Glomerular visceral epithelial cell (primary cell): ENCODE measurements at regions not wholly inside any gene's neighbourhood (a gene's known extent, or its start where the extent isn't known, plus 50 kb on each side); places are given as distances from the start of the nearest gene placed in this dataset.

Experiments used
- DNase-seq: peaks from one replicate; pipeline ENCODE4 v3.0.0-alpha.2; 2016; ENCODE audit errors: extremely low spot score

- no peak for DNase-seq
Observed at GRCh38 chr2:118279005-118279404, 190.7 kb downstream of the INSIG2 start.

- DNase-seq: no peak
Observed at GRCh38 chr2:118278046-118278445, 189.8 kb downstream of the INSIG2 start.

- no peak for DNase-seq
Observed at GRCh38 chr2:118274841-118275510, 186.7 kb downstream of the INSIG2 start.

GRCh38 chr2:118272391-118272790 lies 184.1 kb downstream of the INSIG2 start:
- DNase-seq: no peak

- DNase-seq: no peak
Observed at GRCh38 chr2:118269408-118270051, 181.3 kb downstream of the INSIG2 start.

- DNase-seq: no peak
Observed at GRCh38 chr2:118268268-118268667, 180.0 kb downstream of the INSIG2 start.

- no peak for DNase-seq
Observed at GRCh38 chr2:118265873-118266455, 177.7 kb downstream of the INSIG2 start.

- peak; percentile 24 for DNase-seq
Observed at GRCh38 chr2:118264232-118264990, 176.1 kb downstream of the INSIG2 start.

- no peak for DNase-seq
Observed at GRCh38 chr2:118257696-118258095, 169.4 kb downstream of the INSIG2 start.

- no peak for DNase-seq
Observed at GRCh38 chr2:118255771-118256372, 167.6 kb downstream of the INSIG2 start.

GRCh38 chr2:118255301-118255700 lies 167.0 kb downstream of the INSIG2 start:
- DNase-seq: no peak

- DNase-seq: no peak
Observed at GRCh38 chr2:118254116-118254515, 165.8 kb downstream of the INSIG2 start.

GRCh38 chr2:118251427-118251826 lies 163.2 kb downstream of the INSIG2 start:
- peak; percentile 48 for DNase-seq

GRCh38 chr2:118250463-118250862 lies 162.2 kb downstream of the INSIG2 start:
- DNase-seq: peak; percentile 35

GRCh38 chr2:118250001-118250400 lies 161.7 kb downstream of the INSIG2 start:
- peak; percentile 46 for DNase-seq

GRCh38 chr2:118249531-118249930 lies 161.3 kb downstream of the INSIG2 start:
- DNase-seq: peak; percentile 82

GRCh38 chr2:118246726-118247125 lies 158.5 kb downstream of the INSIG2 start:
- peak; percentile 80 for DNase-seq

GRCh38 chr2:118246079-118246478 lies 157.8 kb downstream of the INSIG2 start:
- no peak for DNase-seq

- DNase-seq: no peak
Observed at GRCh38 chr2:118244686-118245085, 156.4 kb downstream of the INSIG2 start.

- no peak for DNase-seq
Observed at GRCh38 chr2:118243031-118243430, 154.8 kb downstream of the INSIG2 start.

GRCh38 chr2:118242216-118242615 lies 153.9 kb downstream of the INSIG2 start:
- peak; percentile 65 for DNase-seq

- DNase-seq: no peak
Observed at GRCh38 chr2:118241128-118241527, 152.9 kb downstream of the INSIG2 start.
